ENCODE measurements at regions not wholly inside any gene's neighbourhood (a gene's known extent, or its start where the extent isn't known, plus 50 kb on each side); places are given as distances from the start of the nearest gene placed in this dataset.
"Not testable (repeated sequence)": the region's sequence is repeated elsewhere in the genome, so short reads cannot be mapped to it uniquely, and the experiment has no call there.

- H3K36me3 Mint-ChIP-seq (ENCODE audit: low read depth): peaks cover 4% of the 10 kb centered on the region
- no peak for DNase-seq
- H3K4me3 Mint-ChIP-seq: peak overlapping the region; percentile 57
- POLR2A ChIA-PET: no interaction called here
- peaks cover 72% of the 10 kb centered on the region for H3K4me1 Mint-ChIP-seq
- H3K27me3 Mint-ChIP-seq: no peaks in the 10 kb centered on the region
- intact Hi-C loops (cut with DNase I, micrococcal nuclease): no loop called here
- H3K27ac Mint-ChIP-seq: peak overlapping the region; percentile 70
- CTCF ChIA-PET: interaction anchor here (1.4 kb wide), 1 partner anchor 13 kb away, joined by 5 read pairs; no protein-coding TSS in a partner anchor
- ATAC-seq: peak; percentile 66
- no peaks in the 10 kb centered on the region for H3K9me3 Mint-ChIP-seq (ENCODE audit: low read depth)
Observed at GRCh38 chr22:40094485-40094884, 83.2 kb upstream of the TNRC6B start.

- H3K4me3 Mint-ChIP-seq; POLR2A ChIA-PET; DNase-seq; H3K36me3 Mint-ChIP-seq (ENCODE audit: low read depth); H3K27me3 Mint-ChIP-seq; H3K27ac Mint-ChIP-seq; H3K9me3 Mint-ChIP-seq (ENCODE audit: low read depth); intact Hi-C loops (cut with DNase I, micrococcal nuclease); ATAC-seq; CTCF ChIA-PET: not testable (repeated sequence)
- H3K4me1 Mint-ChIP-seq: peaks cover 57% of the 10 kb centered on the region
Observed at GRCh38 chr22:40099887-40100286, 77.8 kb upstream of the TNRC6B start.

GRCh38 chr22:40105755-40106154 lies 72.0 kb upstream of the TNRC6B start:
- ChIA-PET POLR2A (interaction anchor here (2.5 kb wide), 1 partner anchor 72 kb away, joined by 6 read pairs; the partner anchor contains the start of gene TNRC6B), CTCF (interaction anchor here (3.2 kb wide), 1 partner anchor 14 kb away, joined by 15 read pairs; no protein-coding TSS in a partner anchor)
- ATAC-seq (peak; percentile 52), DNase-seq (no peak)
- H3K27ac Mint-ChIP-seq: peak overlapping the region; percentile 91
- intact Hi-C loops (cut with DNase I, micrococcal nuclease): loop anchor here (5.0 kb wide), 3 partner anchors 48 to 242 kb away; partner anchors contain the start of genes TNRC6B (in 2 of the 2) and ADSL (in 1 of the 2)
- no peaks in the 10 kb centered on the region for H3K27me3 Mint-ChIP-seq
- no peaks in the 10 kb centered on the region for H3K36me3 Mint-ChIP-seq (ENCODE audit: low read depth)
- no peak overlapping the region for H3K4me3 Mint-ChIP-seq
- H3K9me3 Mint-ChIP-seq (ENCODE audit: low read depth): no peaks in the 10 kb centered on the region
- H3K4me1 Mint-ChIP-seq: peaks cover 71% of the 10 kb centered on the region

- no peak for ATAC-seq
- Mint-ChIP-seq H3K27me3 (no peaks in the 10 kb centered on the region), H3K4me1 (peaks cover 74% of the 10 kb centered on the region), H3K36me3 (ENCODE audit: low read depth) (no peaks in the 10 kb centered on the region), H3K9me3 (ENCODE audit: low read depth) (no peaks in the 10 kb centered on the region), H3K4me3 (peak overlapping the region; percentile 68), H3K27ac (peak overlapping the region; percentile 91)
- CTCF ChIA-PET: interaction anchor here (1.1 to 3.2 kb wide), 6 partner anchors 11 to 226 kb away, joined by 3 to 15 read pairs (median 4); no protein-coding TSS in a partner anchor
- intact Hi-C loops (cut with DNase I, micrococcal nuclease): loop anchor here (5.0 kb wide), 3 partner anchors 50 to 240 kb away; partner anchors contain the start of genes TNRC6B (in 2 of the 2) and ADSL (in 1 of the 2)
- POLR2A ChIA-PET: interaction anchor here (0.7 to 2.5 kb wide), 2 partner anchors 70 to 183 kb away, joined by 3 to 6 read pairs; partner anchors contain the start of gene TNRC6B
- no peak for DNase-seq
Observed at GRCh38 chr22:40107244-40107643, 70.5 kb upstream of the TNRC6B start.

GRCh38 chr22:40107851-40108378 lies 69.8 kb upstream of the TNRC6B start:
- CTCF ChIA-PET: interaction anchor here (1.1 to 3.2 kb wide), 6 partner anchors 10 to 225 kb away, joined by 3 to 15 read pairs (median 4); no protein-coding TSS in a partner anchor
- Mint-ChIP-seq H3K27me3 (no peaks in the 10 kb centered on the region), H3K9me3 (ENCODE audit: low read depth) (no peaks in the 10 kb centered on the region), H3K36me3 (ENCODE audit: low read depth) (no peaks in the 10 kb centered on the region), H3K4me3 (peak overlapping the region; percentile 68), H3K4me1 (peaks cover 80% of the 10 kb centered on the region), H3K27ac (peak overlapping the region; percentile 91)
- ATAC-seq (peak; percentile 88), DNase-seq (peak; percentile 65)
- POLR2A ChIA-PET: interaction anchor here (0.7 to 2.5 kb wide), 3 partner anchors 63 to 182 kb away, joined by 3 to 6 read pairs (median 3); partner anchors contain the start of gene TNRC6B
- intact Hi-C loops (cut with DNase I, micrococcal nuclease): loop anchor here (5.0 kb wide), 3 partner anchors 51 to 239 kb away; partner anchors contain the start of genes TNRC6B (in 2 of the 2) and ADSL (in 1 of the 2)

GRCh38 chr22:40108396-40108795 lies 69.3 kb upstream of the TNRC6B start:
- CTCF ChIA-PET: interaction anchor here (1.4 to 3.2 kb wide), 3 partner anchors 10 to 16 kb away, joined by 4 to 15 read pairs (median 4); no protein-coding TSS in a partner anchor
- Mint-ChIP-seq H3K4me1 (peaks cover 81% of the 10 kb centered on the region), H3K27me3 (no peaks in the 10 kb centered on the region), H3K36me3 (ENCODE audit: low read depth) (no peaks in the 10 kb centered on the region), H3K9me3 (ENCODE audit: low read depth) (no peaks in the 10 kb centered on the region), H3K27ac (peak overlapping the region; percentile 91), H3K4me3 (peak overlapping the region; percentile 68)
- intact Hi-C loops (cut with DNase I, micrococcal nuclease): loop anchor here (5.0 kb wide), 3 partner anchors 51 to 239 kb away; partner anchors contain the start of genes TNRC6B (in 2 of the 2) and ADSL (in 1 of the 2)
- no peak for DNase-seq
- ATAC-seq: no peak
- POLR2A ChIA-PET: interaction anchor here (1.4 to 2.5 kb wide), 2 partner anchors 64 to 69 kb away, joined by 3 to 6 read pairs; partner anchors contain the start of gene TNRC6B

- POLR2A ChIA-PET: interaction anchor here (1.4 kb wide), 1 partner anchor 64 kb away, joined by 3 read pairs; no protein-coding TSS in a partner anchor
- H3K36me3 Mint-ChIP-seq (ENCODE audit: low read depth); H3K9me3 Mint-ChIP-seq (ENCODE audit: low read depth); ATAC-seq; DNase-seq; H3K4me3 Mint-ChIP-seq; H3K27me3 Mint-ChIP-seq; H3K27ac Mint-ChIP-seq: not testable (repeated sequence)
- CTCF ChIA-PET: interaction anchor here (0.7 to 3.2 kb wide), 2 partner anchors 17 to 790 kb away, joined by 3 to 15 read pairs; partner anchors contain the start of gene RPL3
- intact Hi-C loops (cut with DNase I, micrococcal nuclease): loop anchor here (5.0 kb wide), 3 partner anchors 52 to 238 kb away; partner anchors contain the start of genes TNRC6B (in 2 of the 2) and ADSL (in 1 of the 2)
- peaks cover 85% of the 10 kb centered on the region for H3K4me1 Mint-ChIP-seq
Observed at GRCh38 chr22:40108926-40109325, 68.8 kb upstream of the TNRC6B start.

- DNase-seq (no peak), ATAC-seq (no peak)
- Mint-ChIP-seq H3K4me3 (no peak overlapping the region), H3K36me3 (ENCODE audit: low read depth) (no peaks in the 10 kb centered on the region), H3K9me3 (ENCODE audit: low read depth) (no peaks in the 10 kb centered on the region), H3K27ac (peak overlapping the region; percentile 47), H3K27me3 (no peaks in the 10 kb centered on the region), H3K4me1 (peaks cover 84% of the 10 kb centered on the region)
- POLR2A ChIA-PET: no interaction called here
- CTCF ChIA-PET: interaction anchor here (1.0 kb wide), 1 partner anchor 28 kb away, joined by 3 read pairs; no protein-coding TSS in a partner anchor
- intact Hi-C loops (cut with DNase I, micrococcal nuclease): no loop called here
Observed at GRCh38 chr22:40111451-40111850, 66.3 kb upstream of the TNRC6B start.

- CTCF ChIA-PET: interaction anchor here (0.6 kb wide), 1 partner anchor 558 kb away, joined by 5 read pairs; no protein-coding TSS in a partner anchor
- peaks cover 87% of the 10 kb centered on the region for H3K4me1 Mint-ChIP-seq
- no peak for ATAC-seq
Observed at GRCh38 chr22:40112595-40112994, 65.1 kb upstream of the TNRC6B start.

GRCh38 chr22:40113696-40114095 lies 64.0 kb upstream of the TNRC6B start:
- Mint-ChIP-seq H3K27ac (peak overlapping the region; percentile 47), H3K9me3 (ENCODE audit: low read depth) (no peaks in the 10 kb centered on the region), H3K36me3 (ENCODE audit: low read depth) (peaks cover 2% of the 10 kb centered on the region), H3K4me3 (no peak overlapping the region), H3K4me1 (peaks cover 84% of the 10 kb centered on the region), H3K27me3 (no peaks in the 10 kb centered on the region)
- DNase-seq: no peak
- ChIA-PET CTCF (interaction anchor here (1.4 kb wide), 1 partner anchor 70 kb away, joined by 4 read pairs; no protein-coding TSS in a partner anchor), POLR2A (no interaction called here)
- no peak for ATAC-seq
- intact Hi-C loops (cut with DNase I, micrococcal nuclease): no loop called here

More at GRCh38 chr22:40112595-40112994, 65.1 kb upstream of the TNRC6B start:
- Mint-ChIP-seq H3K27me3 (no peaks in the 10 kb centered on the region), H3K36me3 (ENCODE audit: low read depth) (no peaks in the 10 kb centered on the region), H3K27ac (peak overlapping the region; percentile 9), H3K4me3 (no peak overlapping the region), H3K9me3 (ENCODE audit: low read depth) (no peaks in the 10 kb centered on the region)
- POLR2A ChIA-PET: no interaction called here
- DNase-seq: no peak
- intact Hi-C loops (cut with DNase I, micrococcal nuclease): no loop called here

- Mint-ChIP-seq H3K4me1 (peaks cover 79% of the 10 kb centered on the region), H3K4me3 (no peak overlapping the region), H3K36me3 (ENCODE audit: low read depth) (peaks cover 4% of the 10 kb centered on the region), H3K27ac (no peak overlapping the region), H3K9me3 (ENCODE audit: low read depth) (no peaks in the 10 kb centered on the region), H3K27me3 (no peaks in the 10 kb centered on the region)
- no peak for DNase-seq
- POLR2A ChIA-PET: no interaction called here
- CTCF ChIA-PET: interaction anchor here (1.1 to 1.4 kb wide), 2 partner anchors 10 to 70 kb away, joined by 3 to 4 read pairs; no protein-coding TSS in a partner anchor
- intact Hi-C loops (cut with DNase I, micrococcal nuclease): no loop called here
- no peak for ATAC-seq
Observed at GRCh38 chr22:40114411-40114810, 63.3 kb upstream of the TNRC6B start.
